Stomach (tissue), 4 donors: ENCODE measurements at regions not wholly inside any gene's neighbourhood (a gene's known extent, or its start where the extent isn't known, plus 50 kb on each side); places are given as distances from the start of the nearest gene placed in this dataset.

ENCODE experiments used
- CTCF ChIP-seq, 7 experiments: fragments of 450-650 bp in 4 of 7; fragments of 200-600 bp in 3 of 7; sonication (generic) in 3 of 7; IDR thresholded peaks; one replicate each; pipeline ENCODE4 v1.5.1; 2016 to 2019; ENCODE audit warnings: antibody characterized with exemption in 7 of 7, control low read depth in 2 of 7, mild to moderate bottlenecking in 1 of 7
- EP300 ChIP-seq: sonication (generic); formaldehyde crosslinking; IDR thresholded peaks from one replicate; pipeline ENCODE4 v1.6.1; 2017; ENCODE audit warnings: antibody characterized with exemption

- no peak for TF ChIP-seq CTCF (IDR thresholded peaks at IDR 0.05)
- no peak for TF ChIP-seq EP300
Measured at GRCh38 chr6:105884426-105884825, 201.7 kb upstream of the PRDM1 start.
